Heart left ventricle (tissue), 13 donors: ENCODE measurements at regions not wholly inside any gene's neighbourhood (a gene's known extent, or its start where the extent isn't known, plus 50 kb on each side); places are given as distances from the start of the nearest gene placed in this dataset.
"Not testable (repeated sequence)": the region's sequence is repeated elsewhere in the genome, so short reads cannot be mapped to it uniquely, and the experiment has no call there.

Experiments
- POLR2A ChIP-seq, 2 donors: fragments of 450-650 bp; IDR thresholded peaks; one replicate each; pipeline ENCODE4 v1.6.1; 2017; ENCODE audit warnings: antibody characterized with exemption in 2 of 2, mild to moderate bottlenecking in 2 of 2, moderate library complexity in 2 of 2
- TF ChIP-seq, protein P1 (sequence below), 12 donors: fragments of 200-600 bp; sonication (generic) in 4 of 12; IDR thresholded peaks; one replicate each; pipeline versions ENCODE4 v1.5.0 to v1.8.0; 2018 to 2022; ENCODE audit warnings: antibody characterized with exemption in 12 of 12, mild to moderate bottlenecking in 5 of 12
- donor health status: ischemic (EF 13 %, LVEDD 7.1; RV severe dilation, severe dysfunction).
- donor health status: DM: no; HTN: yes; CAD: no.
- donor health status: DM: no; HTN: no; CAD: no.
- donor health status: ischemic (EF 25% LVEDD 6.9; RV normal size, moderate dysfunction).
- donor health status: ischemic (EF 25% LVEDD 5.7; RV mildly dilated, moderate dysfunction).
- donor health status: ischemic (EF 35%, LVEDD 5.7; RV mildly dilated, moderate dysfunction).
- donor health status: nonischemic (EF 11% LVEDD 7.7; RV severe dilation, severe dysfunction).
- donor health status: DM: yes; HTN: yes; CAD: no.
- donor health status: PGD.
- donor health status: ischemic (EF 29% LVEDD 5.4; RV normal size, mild dysfunction).
- donor health status: nonischemic (EF 23%, LVEDD 6.1; RV moderate dilation, normal function).

DNA sequence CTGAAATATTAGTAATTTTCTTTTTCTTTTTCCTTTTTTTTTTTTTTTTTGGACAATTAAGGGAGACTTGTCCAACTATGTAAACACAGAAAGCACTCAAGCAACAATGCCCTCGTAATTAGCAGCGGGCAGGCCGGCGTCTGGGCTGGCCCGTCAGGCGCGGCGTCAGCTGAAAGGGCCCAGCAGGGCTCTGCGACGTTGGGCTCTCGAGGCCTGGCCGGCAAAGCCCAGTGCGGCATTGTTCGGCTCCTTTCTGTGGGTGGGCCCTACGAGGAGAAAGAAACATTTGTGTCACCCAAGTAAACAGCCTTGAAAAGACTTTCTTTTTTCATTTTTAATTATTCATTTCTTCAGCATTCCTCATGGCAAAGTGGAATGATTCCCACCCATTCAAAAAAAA lies 302.4 kb upstream of the SOX1 start:
- TF ChIP-seq, protein P1, sequence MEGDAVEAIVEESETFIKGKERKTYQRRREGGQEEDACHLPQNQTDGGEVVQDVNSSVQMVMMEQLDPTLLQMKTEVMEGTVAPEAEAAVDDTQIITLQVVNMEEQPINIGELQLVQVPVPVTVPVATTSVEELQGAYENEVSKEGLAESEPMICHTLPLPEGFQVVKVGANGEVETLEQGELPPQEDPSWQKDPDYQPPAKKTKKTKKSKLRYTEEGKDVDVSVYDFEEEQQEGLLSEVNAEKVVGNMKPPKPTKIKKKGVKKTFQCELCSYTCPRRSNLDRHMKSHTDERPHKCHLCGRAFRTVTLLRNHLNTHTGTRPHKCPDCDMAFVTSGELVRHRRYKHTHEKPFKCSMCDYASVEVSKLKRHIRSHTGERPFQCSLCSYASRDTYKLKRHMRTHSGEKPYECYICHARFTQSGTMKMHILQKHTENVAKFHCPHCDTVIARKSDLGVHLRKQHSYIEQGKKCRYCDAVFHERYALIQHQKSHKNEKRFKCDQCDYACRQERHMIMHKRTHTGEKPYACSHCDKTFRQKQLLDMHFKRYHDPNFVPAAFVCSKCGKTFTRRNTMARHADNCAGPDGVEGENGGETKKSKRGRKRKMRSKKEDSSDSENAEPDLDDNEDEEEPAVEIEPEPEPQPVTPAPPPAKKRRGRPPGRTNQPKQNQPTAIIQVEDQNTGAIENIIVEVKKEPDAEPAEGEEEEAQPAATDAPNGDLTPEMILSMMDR (IDR thresholded peaks at IDR 0.05): not testable (repeated sequence)
- not testable (repeated sequence) for TF ChIP-seq POLR2A (IDR thresholded peaks at IDR 0.05)
